Lower leg skin (tissue), 3 donors: ENCODE measurements at regions not wholly inside any gene's neighbourhood (a gene's known extent, or its start where the extent isn't known, plus 50 kb on each side); places are given as distances from the start of the nearest gene placed in this dataset.

Source experiments
- CTCF ChIP-seq, 3 donors: fragments of 450-650 bp; IDR thresholded peaks; one replicate each; pipeline ENCODE4 v1.5.1; 2016; ENCODE audit warnings: antibody characterized with exemption in 3 of 3, mild to moderate bottlenecking in 3 of 3, moderate library complexity in 2 of 3
- POLR2A ChIP-seq, 2 donors: fragments of 450-650 bp; IDR thresholded peaks; one replicate each; pipeline ENCODE4 v1.6.1; 2016 to 2017; ENCODE audit warnings: antibody characterized with exemption in 2 of 2, mild to moderate bottlenecking in 1 of 2, moderate library complexity in 1 of 2

GRCh38 chr6:14211562-14211942 lies 94.0 kb downstream of the CD83 start:
- TF ChIP-seq POLR2A (IDR thresholded peaks at IDR 0.05) (no peak), CTCF (IDR thresholded peaks at IDR 0.05) (no peak)
